A673 (cell line): ENCODE measurements at regions not wholly inside any gene's neighbourhood (a gene's known extent, or its start where the extent isn't known, plus 50 kb on each side); places are given as distances from the start of the nearest gene placed in this dataset.
A peak's percentile ranks its signal among the peaks of the same experiment; 100 is the strongest.

Source experiments
- BruUV-seq: library from RNA; stranded (reverse); fragments of 400-500 nt; replicated peaks from 2 replicates; lab custom pipeline; 2021; lab: Mats Ljungman, UMichigan
- CTCF ChIA-PET: fragments of 300-600 bp; sonication (Branson Sonifier 250); formaldehyde crosslinking; loops from one replicate; lab custom pipeline; 2022; ENCODE audit warnings: antibody characterized with exemption; lab: Charles Lee
- POLR2A ChIA-PET: fragments of 300-600 bp; sonication (Branson Sonifier 250); formaldehyde crosslinking; loops from one replicate; lab custom pipeline; 2022; ENCODE audit warnings: antibody characterized with exemption; ENCODE audit not compliant: low non-redundant PET; lab: Charles Lee
- DNase-seq: peaks from one replicate; pipeline ENCODE4 v3.0.0-alpha.2; 2015; ENCODE audit warnings: low spot score
- H3K27ac ChIP-seq: fragments of 200-600 bp; sonication (generic); 2 replicates; pipeline ENCODE4 v1.5.1; 2016; ENCODE audit warnings: mixed run types, low read depth, mild to moderate bottlenecking, mixed read lengths, antibody characterized with exemption, low read length; ENCODE audit not compliant: poor library complexity, severe bottlenecking
- H3K27me3 ChIP-seq: fragments of 200-600 bp; sonication (generic); replicated peaks from 2 replicates; pipeline ENCODE4 v1.6.1; 2017; ENCODE audit warnings: mixed run types, low read depth, mild to moderate bottlenecking, mixed read lengths, antibody characterized with exemption, low read length; ENCODE audit not compliant: insufficient read depth, poor library complexity
- H3K36me3 ChIP-seq: fragments of 200-600 bp; sonication (generic); 2 replicates; pipeline ENCODE4 v1.6.1; 2016; ENCODE audit warnings: mixed run types, mild to moderate bottlenecking, mixed read lengths, antibody characterized with exemption, low read length; ENCODE audit not compliant: insufficient read depth, poor library complexity, severe bottlenecking
- H3K4me1 ChIP-seq: fragments of 200-600 bp; sonication (generic); 2 replicates; pipeline ENCODE4 v1.6.1; 2017; ENCODE audit warnings: mixed run types, mild to moderate bottlenecking, mixed read lengths, antibody characterized with exemption, low read length; ENCODE audit not compliant: insufficient read depth, poor library complexity, severe bottlenecking
- H3K4me3 ChIP-seq: fragments of 200-600 bp; sonication (generic); 2 replicates; pipeline ENCODE4 v1.5.1; 2016; ENCODE audit warnings: low read depth, mixed run types, mild to moderate bottlenecking, mixed read lengths, low read length; ENCODE audit not compliant: poor library complexity, severe bottlenecking
- H3K9me3 ChIP-seq: fragments of 200-600 bp; sonication (generic); 2 replicates; pipeline ENCODE4 v1.6.1; 2016; ENCODE audit warnings: mixed run types, low read depth, mild to moderate bottlenecking, mixed read lengths, antibody characterized with exemption, low read length; ENCODE audit not compliant: poor library complexity, severe bottlenecking
- CTCF ChIP-seq: fragments of 300-800, 200-600 bp; sonication (generic); conservative IDR thresholded peaks from 2 replicates; pipeline ENCODE4 v1.5.1; 2017; ENCODE audit warnings: low read depth, mild to moderate bottlenecking, antibody characterized with exemption, low read length, moderate library complexity, mixed read lengths
- EZH2 ChIP-seq: fragments of 200-600 bp; sonication (generic); IDR thresholded peaks from 2 replicates; pipeline ENCODE4 v1.6.1; 2017; ENCODE audit warnings: borderline replicate concordance, low read depth, mild to moderate bottlenecking, mixed read lengths, antibody characterized with exemption, low read length; ENCODE audit not compliant: poor library complexity, severe bottlenecking
- intact Hi-C: fragments of 100-400 bp; cut with micrococcal nuclease; formaldehyde crosslinking; loops from one replicate; pipeline ENCODE4 v1.10.0; 2022; ENCODE audit not compliant: unreplicated experiment

GRCh38 chr5:93022796-93023447 is 558.1 kb downstream of the NR2F1-AS1 start:
- no TSS peak for BruUV-seq

DNA sequence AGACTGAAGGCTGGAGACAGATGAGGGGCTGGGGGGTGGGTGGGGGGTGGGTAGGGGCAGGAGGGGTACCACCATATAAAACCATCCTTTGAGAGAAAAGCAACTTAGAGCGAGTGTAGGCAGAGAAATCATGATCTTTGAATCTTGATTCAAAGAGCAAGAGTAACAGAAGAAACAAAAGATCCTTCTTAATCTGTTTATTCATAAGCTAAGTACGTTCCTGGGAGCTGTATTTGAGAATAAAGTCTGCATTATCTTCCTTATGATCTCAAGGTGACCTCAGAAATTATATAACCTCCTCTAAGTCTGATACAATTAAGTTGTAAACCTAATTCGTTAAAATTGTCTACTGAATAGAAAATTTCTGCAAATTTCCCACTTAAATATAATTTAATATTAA is 558.8 kb downstream of the NR2F1-AS1 start:
- CTCF ChIA-PET, result no interaction called here
- intact Hi-C loops, result no loop called here
- no peaks in the 10 kb centered on the region for H3K4me1 ChIP-seq
- no peaks in the 10 kb centered on the region for H3K27me3 ChIP-seq
- H3K36me3 ChIP-seq, result no peaks in the 10 kb centered on the region
- no peak for DNase-seq
- POLR2A ChIA-PET, result interaction anchor here (0.7 kb wide), 1 partner anchor 1428 kb away, joined by 9 read pairs; no protein-coding TSS in a partner anchor
- H3K4me3 ChIP-seq, result no peak overlapping the region
- BruUV-seq, result no TSS peak
- H3K9me3 ChIP-seq, result no peaks in the 10 kb centered on the region
- TF ChIP-seq CTCF (no peak), EZH2 (no peak)
- H3K27ac ChIP-seq, result no peak overlapping the region

More at GRCh38 chr5:93022796-93023447, 558.1 kb downstream of the NR2F1-AS1 start:
- no peak for DNase-seq
- intact Hi-C loops, result no loop called here
- ChIA-PET CTCF (no interaction called here), POLR2A (no interaction called here)
- H3K9me3 ChIP-seq, result no peaks in the 10 kb centered on the region
- H3K27ac ChIP-seq, result no peak overlapping the region
- no peak overlapping the region for H3K4me3 ChIP-seq
- H3K36me3 ChIP-seq, result no peaks in the 10 kb centered on the region
- H3K27me3 ChIP-seq, result no peaks in the 10 kb centered on the region
- TF ChIP-seq CTCF, result no peak
- no peak for TF ChIP-seq EZH2
- H3K4me1 ChIP-seq, result no peaks in the 10 kb centered on the region

DNA sequence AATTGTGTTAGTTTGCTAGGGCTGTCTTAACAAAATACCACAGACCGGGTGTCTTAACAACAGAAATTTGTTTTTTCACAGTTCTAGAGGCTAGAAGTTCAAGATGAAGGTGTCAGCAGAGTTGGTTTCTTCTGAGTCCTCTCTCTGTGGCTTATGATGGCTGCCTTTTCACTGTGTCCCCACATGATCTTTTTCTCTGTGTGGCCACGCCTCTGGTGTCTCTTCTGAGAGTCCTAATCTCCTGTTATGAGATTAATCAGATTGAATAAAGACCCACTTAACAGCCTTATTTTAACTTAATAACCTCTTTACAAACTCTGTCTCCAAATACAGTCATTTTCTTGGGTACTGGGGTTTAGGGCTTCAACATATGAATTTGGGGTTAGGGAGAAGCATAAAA is 561.1 kb downstream of the NR2F1-AS1 start:
- DNase-seq, result peak; percentile 2
- Histone ChIP-seq H3K9me3 (no peaks in the 10 kb centered on the region), H3K36me3 (no peaks in the 10 kb centered on the region), H3K4me1 (no peaks in the 10 kb centered on the region), H3K27me3 (no peaks in the 10 kb centered on the region), H3K27ac (no peak overlapping the region), H3K4me3 (no peak overlapping the region)
- intact Hi-C loops, result no loop called here
- TF ChIP-seq CTCF (no peak), EZH2 (no peak)
- no TSS peak for BruUV-seq
- CTCF ChIA-PET, result no interaction called here
- POLR2A ChIA-PET, result no interaction called here
